Hindlimb muscle (tissue), 1 donor: ENCODE measurements at regions not wholly inside any gene's neighbourhood (a gene's known extent, or its start where the extent isn't known, plus 50 kb on each side); places are given as distances from the start of the nearest gene placed in this dataset.
"Not testable (repeated sequence)": the region's sequence is repeated elsewhere in the genome, so short reads cannot be mapped to it uniquely, and the experiment has no call there.

ENCODE experiments used
- DNase-seq: peaks from one replicate; pipeline ENCODE4 v3.0.0-alpha.2; 2013

DNA sequence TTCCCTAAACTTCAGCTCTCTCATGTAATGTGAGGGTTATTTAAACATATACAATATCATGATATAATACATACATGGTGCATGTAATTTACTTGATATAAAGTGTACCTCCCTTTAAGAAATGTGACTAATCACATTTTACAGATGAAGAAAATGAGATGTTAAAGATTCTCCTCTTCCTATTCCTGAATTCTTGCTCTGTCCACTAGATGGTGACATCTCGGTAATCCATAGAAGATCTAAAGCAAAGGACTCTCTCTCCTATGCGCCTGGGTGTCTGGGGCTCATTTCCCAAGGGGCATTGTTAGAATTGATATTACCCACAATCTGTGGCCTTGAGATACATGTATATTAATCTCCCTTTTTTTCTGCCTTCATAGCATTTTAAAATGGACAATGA, 804.9 kb downstream of the RAB28 start:
- DNase-seq: no peak

- no peak for DNase-seq
These were observed 810.0 kb downstream of the RAB28 start for GRCh38 chr4:12674184-12674583.

DNA sequence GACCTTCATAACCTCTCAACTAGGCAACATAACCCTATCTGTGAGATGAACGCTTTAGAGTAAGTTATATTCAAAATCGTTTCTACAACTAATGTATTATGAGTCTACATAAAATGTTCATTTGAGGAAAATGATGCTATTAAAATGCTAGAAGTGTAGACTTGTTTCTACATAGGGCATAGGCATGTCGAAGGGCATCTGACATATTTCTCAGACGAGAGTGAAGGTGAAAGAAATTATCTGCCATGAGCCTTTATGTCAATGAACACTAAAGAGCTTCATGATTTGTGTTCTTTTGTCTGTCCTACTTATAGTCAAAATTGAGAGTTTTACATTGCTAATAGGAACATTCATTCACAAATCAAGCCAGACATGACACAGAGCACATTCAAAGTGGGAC, 811.8 kb downstream of the RAB28 start:
- DNase-seq: no peak

- no peak for DNase-seq
These were observed 826.0 kb downstream of the RAB28 start for GRCh38 chr4:12658146-12658545.

- no peak for DNase-seq
These were observed 832.3 kb downstream of the RAB28 start for GRCh38 chr4:12651876-12652275.

- DNase-seq: no peak
These were observed 838.4 kb downstream of the RAB28 start for GRCh38 chr4:12645732-12646131.

DNA sequence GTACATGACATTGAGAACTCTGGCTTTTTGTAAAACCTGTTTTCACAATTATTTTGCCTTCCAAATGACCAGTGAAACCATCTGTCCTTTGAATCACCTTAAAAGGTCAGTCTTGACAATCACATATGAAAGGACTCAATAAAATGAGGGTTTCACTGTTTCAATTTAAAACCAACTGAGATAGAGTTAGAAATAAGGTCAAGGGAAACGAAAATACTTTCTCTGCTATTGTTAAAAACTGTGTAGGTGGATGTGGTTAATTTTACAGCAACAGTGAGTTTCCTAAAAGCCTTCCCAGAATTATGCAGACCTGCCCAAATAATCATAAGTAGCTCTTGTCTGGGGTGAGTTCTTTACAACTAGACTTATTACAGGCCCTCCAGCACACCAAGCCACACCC, 839.9 kb downstream of the RAB28 start:
- DNase-seq: no peak

GRCh38 chr4:12636191-12636590, 847.9 kb downstream of the RAB28 start:
- DNase-seq: no peak

DNA sequence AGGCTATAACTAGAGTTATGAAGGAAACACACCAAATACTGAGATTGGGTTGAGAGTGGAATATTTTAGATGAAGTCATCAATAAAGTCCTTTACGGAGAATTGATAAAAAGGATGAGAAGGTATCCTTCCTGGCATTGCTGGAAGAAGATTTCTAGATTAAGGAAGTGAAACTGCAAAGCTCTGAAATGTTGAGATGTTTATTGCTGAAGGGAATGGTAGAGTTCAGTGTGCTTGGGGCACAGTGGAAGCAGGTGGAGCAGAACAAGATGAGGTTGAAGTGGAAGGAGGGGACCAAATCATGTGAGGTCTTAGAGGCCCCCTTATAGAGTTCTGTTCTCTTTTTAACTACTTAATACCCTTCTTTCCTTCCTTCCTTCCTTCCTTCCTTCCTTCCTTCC, 848.5 kb downstream of the RAB28 start:
- DNase-seq: no peak

DNA sequence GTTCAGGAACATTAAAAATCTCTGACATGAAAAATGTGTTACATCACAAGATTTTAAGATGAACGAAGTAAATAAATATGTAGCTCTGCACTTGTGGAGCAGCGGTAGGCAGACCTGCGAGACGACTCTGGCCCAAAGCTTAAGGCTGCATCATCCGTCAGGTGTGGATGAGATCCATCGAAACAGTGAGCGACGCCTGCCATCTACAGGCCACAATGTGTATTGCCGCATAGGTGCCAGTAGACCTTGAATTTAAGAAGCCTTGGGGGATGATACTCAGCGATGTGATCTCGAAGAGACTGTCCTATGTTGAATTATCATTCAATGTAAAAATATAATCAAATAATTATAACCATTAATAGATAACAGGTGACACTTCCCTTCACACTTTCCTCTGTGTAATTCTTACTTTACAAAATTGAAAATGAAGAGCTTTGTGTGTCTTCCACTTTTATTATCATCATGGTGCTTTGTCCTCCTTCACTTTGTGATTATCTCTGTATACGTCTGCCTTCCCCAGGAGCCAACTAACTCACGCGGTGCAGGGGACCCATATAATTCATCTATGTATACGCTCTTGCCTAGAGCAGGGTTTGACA, 851.0 kb downstream of the RAB28 start:
- peak; percentile 49 for DNase-seq

GRCh38 chr4:12615822-12616221, 868.3 kb downstream of the RAB28 start:
- DNase-seq: no peak

DNA sequence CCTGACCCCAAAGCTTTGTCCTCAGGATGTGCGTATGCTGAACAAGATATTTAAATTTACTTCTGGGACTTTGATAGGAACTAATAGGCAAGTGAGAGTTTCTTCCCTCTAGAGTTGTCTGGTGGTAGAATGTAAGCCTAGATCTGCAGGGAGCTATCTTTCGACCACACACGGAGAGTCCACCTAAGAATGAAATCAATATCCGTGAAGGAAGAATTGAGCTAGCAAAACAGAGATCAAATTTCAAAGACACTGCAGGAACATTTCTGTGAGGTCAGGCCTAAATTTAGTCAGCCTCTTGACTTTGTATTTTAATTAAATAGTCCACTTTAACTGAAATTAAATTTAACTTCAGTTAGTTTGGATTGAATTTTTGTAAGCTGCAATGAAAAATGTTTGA, 871.3 kb downstream of the RAB28 start:
- no peak for DNase-seq

GRCh38 chr4:12609212-12609875, 874.8 kb downstream of the RAB28 start:
- not testable (repeated sequence) for DNase-seq

DNA sequence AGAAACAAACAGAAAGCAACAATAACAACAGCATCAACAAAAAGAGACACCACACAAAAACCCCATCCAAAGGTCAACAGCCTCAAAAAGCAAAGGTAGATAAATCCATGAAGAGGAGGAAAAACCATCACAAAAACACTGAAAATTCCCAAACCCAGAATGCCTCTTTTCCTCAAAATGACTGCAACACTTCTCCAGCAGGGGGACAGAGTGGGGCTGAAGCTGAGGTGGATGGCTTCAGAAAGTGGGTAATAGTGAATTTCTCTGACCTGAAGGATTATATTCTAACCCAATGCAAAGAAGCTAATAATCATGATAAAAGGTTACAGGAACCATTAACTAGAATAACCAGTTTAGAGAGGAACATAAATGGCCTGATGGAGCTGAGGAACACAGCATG, 888.2 kb downstream of the RAB28 start:
- no peak for DNase-seq

GRCh38 chr4:12595489-12595888, 888.7 kb downstream of the RAB28 start:
- DNase-seq: no peak

DNA sequence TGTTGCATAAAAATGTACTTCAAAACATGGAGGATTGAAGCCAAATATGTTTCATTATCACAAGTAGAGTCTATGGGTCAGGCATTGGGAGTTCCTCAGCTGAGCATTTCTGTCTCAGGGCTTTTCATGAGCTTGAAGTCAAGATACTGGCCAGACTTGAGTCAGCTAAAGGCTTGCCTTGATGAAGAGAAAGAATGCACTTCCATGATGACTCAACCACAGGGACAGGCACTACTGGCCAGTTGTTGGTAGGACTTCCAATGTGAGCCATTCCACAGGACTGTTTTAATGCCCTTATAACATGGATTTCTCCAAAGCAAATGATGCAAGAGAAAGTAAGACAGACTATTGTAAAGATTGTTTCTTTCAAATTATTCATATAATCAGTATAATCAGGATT, 895.6 kb downstream of the RAB28 start:
- no peak for DNase-seq

GRCh38 chr4:12586242-12587006, 897.7 kb downstream of the RAB28 start:
- DNase-seq: no peak

DNA sequence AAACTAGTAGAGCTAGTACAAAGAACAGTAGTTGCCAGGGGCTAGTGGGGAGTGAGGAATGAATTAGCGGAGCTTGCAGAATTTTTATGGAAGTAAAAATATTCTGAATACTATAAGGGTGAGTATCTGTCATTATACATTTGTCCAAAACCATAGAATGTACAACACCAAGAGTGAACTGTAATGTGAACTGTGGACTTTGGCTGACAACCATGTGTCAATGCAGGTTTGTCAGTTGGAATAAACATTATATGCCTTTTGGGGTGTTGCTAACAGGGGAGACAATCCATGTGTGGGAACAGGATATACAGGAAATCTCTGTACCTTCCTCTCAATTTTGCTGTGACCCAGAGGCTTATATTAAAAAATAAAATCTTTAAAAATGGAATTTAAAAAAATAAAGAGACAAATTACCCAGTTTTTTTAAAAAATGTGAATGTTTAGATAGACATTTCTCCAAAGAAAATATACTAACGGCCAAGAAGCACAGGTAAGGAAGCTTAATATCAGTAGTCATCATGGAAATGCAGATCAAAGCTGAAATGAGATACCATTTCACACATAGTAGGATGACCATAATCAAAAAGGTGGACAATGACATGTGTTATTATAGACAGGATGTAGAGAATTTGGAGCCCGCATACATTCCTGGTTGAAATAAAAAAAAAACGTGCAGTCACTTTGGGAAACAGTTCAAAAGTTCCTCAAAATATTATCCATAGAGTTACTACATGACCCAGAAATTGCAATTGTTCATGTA, 899.8 kb downstream of the RAB28 start:
- DNase-seq: no peak

GRCh38 chr4:12583275-12583674, 900.9 kb downstream of the RAB28 start:
- no peak for DNase-seq

DNA sequence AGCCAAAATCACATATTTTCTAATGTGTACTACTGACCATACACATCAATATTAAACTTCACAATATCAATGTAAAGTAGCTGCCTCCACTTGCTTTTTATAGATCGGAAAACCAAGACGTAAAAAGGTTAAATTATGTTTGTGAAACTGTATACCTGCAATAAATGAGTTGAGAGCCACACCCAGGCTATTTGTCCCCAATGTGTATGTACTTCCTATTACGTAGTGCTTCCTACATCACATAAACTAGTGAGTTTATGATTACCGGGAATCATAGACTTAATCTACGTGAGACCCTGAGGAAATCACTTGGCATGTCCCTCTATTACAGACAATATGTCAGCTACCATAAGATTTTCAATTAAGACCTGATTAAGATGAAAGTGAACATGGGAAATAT, 903.4 kb downstream of the RAB28 start:
- DNase-seq: no peak

- DNase-seq: no peak
These were observed 905.0 kb downstream of the RAB28 start for GRCh38 chr4:12579172-12579571.

DNA sequence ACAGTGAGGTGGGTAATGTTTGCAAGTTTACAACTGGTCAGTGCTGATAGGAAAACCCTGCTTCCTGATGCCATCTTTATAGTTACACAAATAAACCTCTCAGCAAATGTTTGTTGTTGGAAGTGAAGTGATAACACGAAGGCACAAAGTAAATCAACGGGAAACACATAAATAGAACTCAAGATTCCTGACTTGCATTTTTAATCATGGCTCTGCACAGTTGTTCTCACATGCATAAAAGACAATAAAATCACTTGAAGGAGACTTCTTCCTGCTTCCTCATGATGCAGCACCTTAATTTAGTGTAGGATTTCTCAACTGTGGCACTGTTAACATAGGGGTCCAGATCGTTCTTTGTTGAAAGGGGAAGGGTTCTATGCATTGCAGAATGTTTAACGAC, 907.7 kb downstream of the RAB28 start:
- no peak for DNase-seq

GRCh38 chr4:12573716-12574115, 910.4 kb downstream of the RAB28 start:
- no peak for DNase-seq
